Astrocyte (in vitro differentiated cells and primary cell): ENCODE measurements at regions not wholly inside any gene's neighbourhood (a gene's known extent, or its start where the extent isn't known, plus 50 kb on each side); places are given as distances from the start of the nearest gene placed in this dataset.

Experiments
- CTCF ChIP-seq: IDR thresholded peaks from 2 replicates; pipeline ENCODE4 v1.5.1; 2011; ENCODE audit warnings: low read depth, mild to moderate bottlenecking, inconsistent platforms, low read length, moderate library complexity; ENCODE audit not compliant: insufficient read depth
- EZH2 ChIP-seq: IDR thresholded peaks from 2 replicates; pipeline ENCODE4 v1.6.1; 2012; ENCODE audit warnings: mild to moderate bottlenecking, low read length, inconsistent platforms; ENCODE audit not compliant: insufficient read depth

- TF ChIP-seq CTCF (no peak), EZH2 (no peak)
Observed at GRCh38 chr19:27705896-27706295, 1507.1 kb downstream of the UQCRFS1 start.
